ENCODE measurements at regions not wholly inside any gene's neighbourhood (a gene's known extent, or its start where the extent isn't known, plus 50 kb on each side); places are given as distances from the start of the nearest gene placed in this dataset.

GRCh38 chr3:8441969-8442559 is 59.6 kb upstream of the LMCD1 start:
- DNase-seq, result no peak

- DNase-seq, result no peak
Observed at GRCh38 chr3:8442993-8443650, 58.5 kb upstream of the LMCD1 start.

- peak; percentile 9 for DNase-seq
Observed at GRCh38 chr3:8443829-8444791, 57.5 kb upstream of the LMCD1 start.

- no peak for DNase-seq
Observed at GRCh38 chr3:8444883-8445282, 56.7 kb upstream of the LMCD1 start.

- no peak for DNase-seq
Observed at GRCh38 chr3:8445861-8446260, 55.8 kb upstream of the LMCD1 start.

GRCh38 chr3:8446845-8447244 is 54.8 kb upstream of the LMCD1 start:
- no peak for DNase-seq

- no peak for DNase-seq
Observed at GRCh38 chr3:8450618-8451017, 51.0 kb upstream of the LMCD1 start.

- no peak for DNase-seq
Observed at GRCh38 chr3:8451696-8452095, 49.9 kb upstream of the LMCD1 start.
